ENCODE measurements at regions not wholly inside any gene's neighbourhood (a gene's known extent, or its start where the extent isn't known, plus 50 kb on each side); places are given as distances from the start of the nearest gene placed in this dataset.

GRCh38 chr5:104213216-104213615 is 650.6 kb upstream of the NUDT12 start:
- no peak for DNase-seq

GRCh38 chr5:104199771-104200170 is 637.2 kb upstream of the NUDT12 start:
- no peak for DNase-seq

DNA sequence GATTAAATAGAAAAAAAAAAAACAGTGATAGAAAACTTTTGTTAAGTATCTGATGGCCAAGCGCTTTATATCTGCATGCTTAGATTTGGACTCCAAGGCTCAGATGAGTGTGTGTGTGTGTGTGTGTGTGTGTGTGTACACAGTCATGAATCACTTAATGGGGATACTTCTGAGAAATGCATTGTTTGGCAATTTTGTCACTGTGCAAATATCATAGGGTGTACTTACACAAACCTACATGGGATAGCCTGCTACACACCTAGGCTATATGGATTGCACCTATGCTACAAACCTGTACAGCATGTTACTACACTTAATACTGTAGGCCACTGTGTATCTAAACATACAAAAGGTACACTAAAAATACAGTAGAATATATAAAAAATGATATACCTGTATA is 635.6 kb upstream of the NUDT12 start:
- DNase-seq = no peak

DNA sequence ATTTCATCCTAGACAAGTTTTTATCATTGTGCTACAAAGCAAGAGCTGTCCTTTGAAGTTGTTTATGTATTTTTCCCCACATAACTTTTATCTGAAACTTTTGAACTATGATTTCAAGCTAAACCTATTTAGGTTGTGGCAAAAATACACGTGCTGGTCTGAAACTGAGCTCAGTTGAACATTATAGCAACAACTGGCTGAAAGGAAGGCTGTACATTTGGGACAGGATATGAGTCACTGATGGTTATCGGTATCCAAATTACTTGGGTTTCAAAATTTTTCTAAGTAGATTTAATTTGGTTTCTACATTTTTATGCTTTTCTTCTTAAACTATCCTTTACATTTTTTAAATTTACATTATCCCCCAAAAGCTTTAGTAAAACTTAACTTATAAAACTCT is 627.3 kb upstream of the NUDT12 start:
- no peak for DNase-seq

GRCh38 chr5:104189031-104189430 is 626.4 kb upstream of the NUDT12 start:
- no peak for DNase-seq

DNA sequence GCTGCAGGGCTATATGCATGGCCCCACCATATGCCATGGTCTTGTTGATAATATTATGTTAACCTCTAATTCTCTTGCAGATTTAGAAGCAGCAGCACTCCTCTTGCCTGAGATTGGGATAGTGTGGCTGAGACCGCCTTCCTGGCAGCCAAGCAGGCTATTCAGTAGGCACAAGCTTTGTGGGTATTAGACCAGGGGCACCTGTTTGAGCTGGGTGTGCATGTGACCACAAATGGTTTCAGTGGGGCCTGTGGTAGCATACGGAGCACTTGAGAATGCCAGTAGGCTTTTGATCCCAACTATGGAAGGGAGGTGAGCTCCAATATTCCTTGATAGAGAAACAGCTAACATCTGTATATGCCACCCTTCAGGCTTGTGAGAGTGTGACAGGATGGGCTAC is 625.1 kb upstream of the NUDT12 start:
- DNase-seq = no peak

GRCh38 chr5:104186510-104186909 is 623.9 kb upstream of the NUDT12 start:
- DNase-seq = no peak

DNA sequence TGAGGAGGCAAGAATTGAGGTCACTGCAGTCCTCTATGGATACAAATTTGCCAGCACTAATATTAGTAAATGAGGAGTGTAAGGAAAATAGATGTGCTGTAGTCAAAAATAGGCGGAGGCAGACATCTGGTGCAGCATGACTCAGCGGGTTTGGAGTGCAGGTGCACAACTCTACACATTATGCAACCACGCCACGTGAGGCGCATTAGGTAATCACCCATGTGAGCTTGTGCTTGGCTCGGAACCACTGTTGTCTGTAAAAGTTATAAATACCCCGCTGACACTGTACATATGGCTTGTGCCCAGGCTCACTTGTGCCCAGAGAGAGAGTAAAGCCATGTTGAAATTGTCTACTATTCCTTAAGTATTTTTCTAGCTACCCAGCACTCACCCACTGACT is 623.5 kb upstream of the NUDT12 start:
- DNase-seq = no peak

GRCh38 chr5:104184264-104184663 is 621.7 kb upstream of the NUDT12 start:
- DNase-seq = no peak

DNA sequence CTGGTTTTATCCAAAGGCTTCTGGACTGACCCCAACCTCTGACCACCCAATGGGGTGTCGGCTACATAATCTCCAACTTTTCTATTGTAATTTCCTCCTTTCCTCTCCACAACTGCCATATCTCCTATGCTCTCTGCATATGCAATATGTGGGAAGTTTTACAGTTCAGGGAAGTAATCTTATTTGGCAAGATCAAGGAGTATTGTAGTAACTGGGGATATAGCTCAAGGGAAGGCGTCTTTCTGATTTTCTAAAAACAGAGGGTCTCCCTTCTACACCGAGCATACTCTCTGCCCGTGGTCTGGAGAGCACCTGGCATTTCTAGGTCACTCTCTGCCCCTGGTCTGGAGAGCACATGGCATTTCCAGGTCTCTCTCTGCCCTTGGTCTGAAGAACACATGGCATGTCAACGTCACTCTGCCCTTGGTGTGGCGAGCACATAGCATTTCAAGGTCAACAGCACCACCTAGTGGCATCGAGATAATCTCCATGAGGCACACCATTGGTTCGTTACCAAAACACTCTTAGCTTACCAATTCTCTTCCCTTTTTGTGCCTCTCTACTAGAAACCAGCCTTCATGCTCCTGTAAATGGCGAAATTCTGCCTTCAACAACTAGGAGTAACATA is 616.4 kb upstream of the NUDT12 start:
- no peak for DNase-seq

DNA sequence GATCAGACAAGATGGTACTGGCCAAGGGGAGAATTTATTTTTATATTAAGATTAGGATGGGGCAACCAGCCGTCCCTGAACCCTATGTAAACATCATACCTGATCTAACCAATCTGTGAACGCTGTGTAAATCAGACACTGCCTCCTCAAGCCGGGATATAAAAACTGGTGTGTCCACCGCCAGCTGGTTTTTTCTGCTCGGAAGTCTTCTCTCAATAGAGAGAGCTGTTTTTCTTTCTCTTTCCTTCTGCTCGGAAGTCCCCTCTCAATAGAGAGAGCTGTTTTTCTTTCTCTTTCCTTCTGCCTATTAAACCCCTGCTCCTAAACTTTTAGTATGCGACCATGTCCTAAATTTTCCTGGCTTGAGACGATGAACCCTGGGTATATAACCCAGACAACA is 615.5 kb upstream of the NUDT12 start:
- no peak for DNase-seq

DNA sequence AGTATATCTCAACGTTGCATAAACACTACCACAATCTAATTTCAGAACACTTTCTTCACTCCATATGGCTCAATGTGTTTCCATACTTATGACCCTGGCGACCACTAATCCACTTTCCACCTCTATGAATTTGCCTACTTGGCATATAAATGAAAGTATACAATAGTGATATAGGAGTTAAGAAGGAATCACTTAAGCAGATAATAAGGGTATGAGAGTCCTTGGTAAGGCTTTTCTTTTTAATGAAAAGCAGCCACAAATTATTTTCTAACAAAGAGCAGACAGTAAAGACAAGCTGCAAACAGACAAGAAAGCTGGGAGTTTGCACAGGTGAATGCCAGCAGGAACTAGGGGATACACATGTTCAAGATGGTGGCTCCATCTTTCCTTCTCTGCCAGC is 615.1 kb upstream of the NUDT12 start:
- DNase-seq = no peak

GRCh38 chr5:104172976-104173375 is 610.4 kb upstream of the NUDT12 start:
- no peak for DNase-seq

DNA sequence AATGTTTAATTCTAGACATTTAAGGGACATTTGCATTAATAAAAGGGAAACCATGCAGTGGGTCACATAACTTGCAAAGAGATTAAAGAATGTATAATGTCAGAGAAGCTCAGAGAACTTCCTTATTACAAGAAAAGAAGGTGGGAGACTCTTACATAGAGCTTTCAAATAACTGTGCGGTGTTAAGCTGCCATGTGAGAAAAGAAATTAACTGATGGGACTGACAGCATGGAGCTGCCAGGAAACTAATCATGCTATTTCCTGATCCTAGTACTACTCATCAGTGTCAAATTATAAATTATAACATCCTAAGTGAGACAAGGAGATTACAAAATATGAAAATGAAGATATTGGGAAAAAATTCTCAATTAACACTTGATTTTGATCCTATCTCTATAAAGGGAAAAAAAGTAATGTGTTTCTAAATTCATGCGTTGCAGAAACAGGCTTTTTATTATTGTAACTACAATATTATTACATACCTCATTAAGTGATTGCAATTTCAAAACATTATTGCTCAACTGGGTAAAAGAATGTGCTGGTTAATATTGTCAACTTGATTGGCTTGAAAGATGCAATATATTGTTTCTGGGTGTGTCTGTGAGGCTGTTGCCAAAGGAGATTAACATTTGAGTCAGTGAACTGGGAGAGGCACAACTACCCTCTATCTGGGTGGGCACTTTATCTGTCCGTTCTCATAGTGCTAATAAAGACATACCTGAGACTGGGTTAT is 609.5 kb upstream of the NUDT12 start:
- DNase-seq = no peak

GRCh38 chr5:104170926-104171325 is 608.3 kb upstream of the NUDT12 start:
- no peak for DNase-seq

- no peak for DNase-seq
These were observed 584.1 kb upstream of the NUDT12 start for GRCh38 chr5:104146652-104147051.

DNA sequence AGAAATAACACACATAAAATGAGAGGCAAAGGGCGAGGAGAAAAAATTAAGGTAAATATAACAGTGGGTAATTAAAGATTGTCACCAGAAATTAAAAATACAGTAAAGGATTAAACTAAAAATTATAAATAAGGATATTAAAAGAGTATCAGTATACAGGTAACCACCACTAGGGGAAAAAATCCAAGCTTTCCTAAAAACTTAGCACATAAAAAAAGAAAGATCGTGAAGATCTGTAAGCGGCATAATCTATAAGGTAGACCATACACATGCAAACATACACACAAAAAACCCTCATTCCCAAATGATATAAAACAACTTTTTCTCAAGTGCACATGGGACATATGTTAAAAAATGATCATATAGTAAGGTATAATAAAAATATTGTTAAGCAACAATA is 577.3 kb upstream of the NUDT12 start:
- no peak for DNase-seq

- DNase-seq = no peak
These were observed 567.7 kb upstream of the NUDT12 start for GRCh38 chr5:104130320-104130719.

GRCh38 chr5:104128348-104128747 is 565.8 kb upstream of the NUDT12 start:
- DNase-seq = no peak

GRCh38 chr5:104126980-104127379 is 564.4 kb upstream of the NUDT12 start:
- no peak for DNase-seq

DNA sequence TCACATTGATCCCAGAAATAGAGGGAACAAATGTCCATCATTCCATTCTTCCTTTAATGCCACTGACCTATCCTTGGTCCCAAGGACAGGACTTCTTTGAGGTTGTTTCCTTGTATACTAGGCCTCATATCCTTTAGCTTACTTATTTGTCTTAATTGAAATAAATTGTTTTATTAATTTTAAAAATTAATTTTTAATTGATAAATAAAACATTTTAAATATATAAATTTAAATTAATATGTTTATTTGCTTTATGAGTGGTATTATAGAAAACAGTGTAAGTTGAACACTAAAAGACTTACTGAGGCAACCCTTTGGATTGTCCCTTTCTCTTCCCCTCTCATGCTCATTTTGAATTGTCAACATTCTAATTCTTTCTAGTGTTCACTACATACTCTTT is 556.9 kb upstream of the NUDT12 start:
- no peak for DNase-seq

DNA sequence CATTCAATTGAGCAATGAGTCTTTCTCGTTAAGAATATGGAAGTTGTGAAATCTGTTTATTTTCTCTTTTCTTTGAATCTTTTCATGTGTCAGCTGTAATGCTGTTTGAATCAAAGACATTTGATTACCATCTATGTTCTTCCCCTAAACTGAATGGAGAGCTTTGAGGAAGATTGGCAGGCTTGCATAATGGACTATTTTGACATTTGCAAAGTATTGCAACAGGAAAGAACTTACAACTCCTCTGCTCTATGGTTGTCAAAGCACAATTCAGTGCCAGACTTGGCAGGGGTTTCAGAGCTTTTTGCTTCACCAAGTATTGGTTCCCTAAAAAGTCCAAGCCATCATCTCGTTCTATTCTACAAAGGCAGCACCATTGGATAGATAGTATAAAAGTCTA is 549.0 kb upstream of the NUDT12 start:
- DNase-seq = no peak

DNA sequence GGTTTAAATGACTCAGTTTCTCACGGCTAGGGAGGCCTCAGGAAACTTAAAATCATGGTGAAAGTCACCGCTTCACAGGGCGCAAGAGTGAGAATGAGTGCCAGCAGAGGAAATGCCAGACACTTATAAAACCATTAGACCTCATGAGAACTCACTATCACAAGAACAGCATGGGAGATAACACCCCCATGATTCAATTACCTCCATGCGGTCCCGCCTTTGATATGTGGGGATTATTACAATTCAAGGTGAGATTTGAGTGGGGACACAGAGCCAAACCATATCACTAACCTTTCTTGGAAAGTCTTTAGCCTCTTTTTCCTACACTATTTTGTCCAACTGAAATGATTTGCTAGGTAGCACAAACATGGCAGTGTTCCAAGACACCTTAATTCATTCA is 533.9 kb upstream of the NUDT12 start:
- DNase-seq = no peak

DNA sequence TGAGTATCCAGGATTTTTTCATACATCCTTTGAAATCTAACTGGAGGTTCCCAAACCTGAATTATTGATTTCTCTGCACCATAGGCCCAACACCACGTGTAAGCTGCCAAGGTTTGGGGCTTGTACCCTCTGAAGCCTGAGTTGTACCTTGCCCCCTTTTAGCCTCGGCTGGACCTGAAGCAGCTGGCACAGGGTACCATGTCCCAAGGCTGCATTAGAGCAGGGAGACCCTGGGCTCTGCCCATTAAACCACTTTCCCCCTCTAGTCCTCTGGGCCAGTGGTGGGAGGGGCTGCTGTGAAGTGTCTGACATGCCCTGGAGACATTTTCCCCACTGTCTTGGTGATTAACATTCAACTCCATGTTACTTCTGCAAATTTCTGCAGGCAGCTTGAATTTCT is 532.9 kb upstream of the NUDT12 start:
- DNase-seq = no peak

Data from activated CD4-positive, CD25-positive, alpha-beta regulatory T cell treated with anti-CD3 and anti-CD28 coated beads, Interleukin-2, amount 50 U/mL, for 72 hours (primary cell).